ENCODE measurements at regions not wholly inside any gene's neighbourhood (a gene's known extent, or its start where the extent isn't known, plus 50 kb on each side); places are given as distances from the start of the nearest gene placed in this dataset.

DNA sequence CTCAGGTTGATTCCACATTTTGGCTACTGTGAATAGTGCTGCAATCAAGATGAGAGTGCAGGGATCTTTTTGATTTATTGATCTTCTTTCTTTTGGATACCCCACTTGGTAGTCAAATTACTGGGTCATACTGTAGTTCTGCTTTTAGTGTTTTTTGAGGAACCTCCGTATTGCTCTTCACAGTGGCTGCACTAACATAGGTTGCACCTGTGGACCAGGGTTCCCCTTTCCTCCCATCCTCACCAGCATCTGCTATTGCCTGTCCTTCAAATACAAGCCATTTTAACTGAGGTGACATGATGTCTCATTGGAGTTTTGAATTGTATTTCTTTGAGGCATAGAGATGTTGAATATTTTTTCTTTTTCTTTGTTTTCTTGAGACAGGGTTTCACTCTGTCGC, 152.5 kb upstream of the TMEM132C start (continued):
- TF ChIP-seq, protein P1, sequence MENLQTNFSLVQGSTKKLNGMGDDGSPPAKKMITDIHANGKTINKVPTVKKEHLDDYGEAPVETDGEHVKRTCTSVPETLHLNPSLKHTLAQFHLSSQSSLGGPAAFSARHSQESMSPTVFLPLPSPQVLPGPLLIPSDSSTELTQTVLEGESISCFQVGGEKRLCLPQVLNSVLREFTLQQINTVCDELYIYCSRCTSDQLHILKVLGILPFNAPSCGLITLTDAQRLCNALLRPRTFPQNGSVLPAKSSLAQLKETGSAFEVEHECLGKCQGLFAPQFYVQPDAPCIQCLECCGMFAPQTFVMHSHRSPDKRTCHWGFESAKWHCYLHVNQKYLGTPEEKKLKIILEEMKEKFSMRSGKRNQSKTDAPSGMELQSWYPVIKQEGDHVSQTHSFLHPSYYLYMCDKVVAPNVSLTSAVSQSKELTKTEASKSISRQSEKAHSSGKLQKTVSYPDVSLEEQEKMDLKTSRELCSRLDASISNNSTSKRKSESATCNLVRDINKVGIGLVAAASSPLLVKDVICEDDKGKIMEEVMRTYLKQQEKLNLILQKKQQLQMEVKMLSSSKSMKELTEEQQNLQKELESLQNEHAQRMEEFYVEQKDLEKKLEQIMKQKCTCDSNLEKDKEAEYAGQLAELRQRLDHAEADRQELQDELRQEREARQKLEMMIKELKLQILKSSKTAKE (IDR thresholded peaks at IDR 0.05; ENCODE audit: low read depth, poor library complexity, severe bottlenecking): no peak
- no peak for TF ChIP-seq RFX5 (IDR thresholded peaks at IDR 0.05; ENCODE audit: low read depth, low read length)
- no peak for TF ChIP-seq ZZZ3 (IDR thresholded peaks at IDR 0.05; ENCODE audit: control insufficient read depth, insufficient read length, low read depth)

DNA sequence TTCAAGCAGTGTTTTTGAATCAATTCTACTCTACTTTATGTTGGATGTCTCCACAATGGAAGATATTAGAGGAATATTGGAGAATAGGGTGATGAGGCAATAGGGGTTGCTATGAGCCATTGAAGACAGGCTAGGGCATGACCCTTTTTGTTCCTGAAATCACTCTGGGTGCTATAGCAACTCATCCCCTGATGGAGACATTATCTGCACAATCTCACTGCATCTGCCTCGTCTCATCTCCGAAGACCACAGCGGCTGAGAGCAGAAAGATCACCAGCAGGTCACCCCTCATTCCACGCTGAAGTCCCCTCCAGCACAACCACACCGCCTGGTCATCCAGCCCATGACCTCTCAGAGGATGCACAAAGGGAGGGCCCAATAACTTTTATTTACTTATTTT, 150.4 kb upstream of the TMEM132C start:
- Histone ChIP-seq H3K27ac (ENCODE audit: control insufficient read depth, insufficient read depth) (no peak overlapping the region), H3K9me3 (replicated peaks; ENCODE audit: control insufficient read depth, insufficient read depth, low read length) (no peaks in the 10 kb centered on the region; the same call in 2 of the 3 replicates), H3K27me3 (replicated peaks in 1 of 2; ENCODE audit: control insufficient read depth in 2 of 2, insufficient read depth in 2 of 2, low read length in 1 of 2) (no peaks in the 10 kb centered on the region), H3K36me3 (ENCODE audit: control insufficient read depth in 2 of 2, insufficient read depth in 2 of 2, low read length in 1 of 2) (no peaks in the 10 kb centered on the region), H2AFZ (ENCODE audit: control insufficient read depth, low read depth, low read length) (no peak overlapping the region), H3K4me3 (no peak overlapping the region), H3K4me2 (ENCODE audit: control insufficient read depth, insufficient read depth) (no peak overlapping the region), H3K9ac (ENCODE audit: control insufficient read depth, insufficient read depth, low read length) (no peak overlapping the region), H3K79me2 (ENCODE audit: control insufficient read depth, insufficient read depth, low read length) (no peaks in the 10 kb centered on the region), H4K20me1 (ENCODE audit: control insufficient read depth, insufficient read depth) (no peaks in the 10 kb centered on the region), H3K4me1 (ENCODE audit: control insufficient read depth, insufficient read depth, low read length) (no peaks in the 10 kb centered on the region)
- FAIRE-seq (no peak), ATAC-seq (no peak), DNase-seq (ENCODE audit: low read depth, low spot score) (no peak)
- ChIA-PET SMC1A (ENCODE audit: uncharacterized antibody, unreplicated experiment) (no interaction called here), POLR2A (no interaction called here), CTCF (no interaction called here), RAD21 (ENCODE audit: unreplicated experiment) (no interaction called here)
- TF ChIP-seq, protein P2, sequence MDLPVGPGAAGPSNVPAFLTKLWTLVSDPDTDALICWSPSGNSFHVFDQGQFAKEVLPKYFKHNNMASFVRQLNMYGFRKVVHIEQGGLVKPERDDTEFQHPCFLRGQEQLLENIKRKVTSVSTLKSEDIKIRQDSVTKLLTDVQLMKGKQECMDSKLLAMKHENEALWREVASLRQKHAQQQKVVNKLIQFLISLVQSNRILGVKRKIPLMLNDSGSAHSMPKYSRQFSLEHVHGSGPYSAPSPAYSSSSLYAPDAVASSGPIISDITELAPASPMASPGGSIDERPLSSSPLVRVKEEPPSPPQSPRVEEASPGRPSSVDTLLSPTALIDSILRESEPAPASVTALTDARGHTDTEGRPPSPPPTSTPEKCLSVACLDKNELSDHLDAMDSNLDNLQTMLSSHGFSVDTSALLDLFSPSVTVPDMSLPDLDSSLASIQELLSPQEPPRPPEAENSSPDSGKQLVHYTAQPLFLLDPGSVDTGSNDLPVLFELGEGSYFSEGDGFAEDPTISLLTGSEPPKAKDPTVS (IDR thresholded peaks at IDR 0.05; ENCODE audit: low read depth, low read length): no peak
- TF ChIP-seq RCOR1 (conservative IDR thresholded peaks at IDR 0.05; ENCODE audit: low read depth, low read length) (no peak), NR2C2 (IDR thresholded peaks at IDR 0.05; ENCODE audit: borderline replicate concordance, control insufficient read depth, insufficient read length, low read depth) (no peak), SIN3A (IDR thresholded peaks at IDR 0.05; ENCODE audit: low read depth, low read length) (no peak)
- TF ChIP-seq, protein P3, sequence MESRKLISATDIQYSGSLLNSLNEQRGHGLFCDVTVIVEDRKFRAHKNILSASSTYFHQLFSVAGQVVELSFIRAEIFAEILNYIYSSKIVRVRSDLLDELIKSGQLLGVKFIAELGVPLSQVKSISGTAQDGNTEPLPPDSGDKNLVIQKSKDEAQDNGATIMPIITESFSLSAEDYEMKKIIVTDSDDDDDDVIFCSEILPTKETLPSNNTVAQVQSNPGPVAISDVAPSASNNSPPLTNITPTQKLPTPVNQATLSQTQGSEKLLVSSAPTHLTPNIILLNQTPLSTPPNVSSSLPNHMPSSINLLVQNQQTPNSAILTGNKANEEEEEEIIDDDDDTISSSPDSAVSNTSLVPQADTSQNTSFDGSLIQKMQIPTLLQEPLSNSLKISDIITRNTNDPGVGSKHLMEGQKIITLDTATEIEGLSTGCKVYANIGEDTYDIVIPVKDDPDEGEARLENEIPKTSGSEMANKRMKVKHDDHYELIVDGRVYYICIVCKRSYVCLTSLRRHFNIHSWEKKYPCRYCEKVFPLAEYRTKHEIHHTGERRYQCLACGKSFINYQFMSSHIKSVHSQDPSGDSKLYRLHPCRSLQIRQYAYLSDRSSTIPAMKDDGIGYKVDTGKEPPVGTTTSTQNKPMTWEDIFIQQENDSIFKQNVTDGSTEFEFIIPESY (IDR thresholded peaks at IDR 0.05): no peak
- TF ChIP-seq, protein P4, sequence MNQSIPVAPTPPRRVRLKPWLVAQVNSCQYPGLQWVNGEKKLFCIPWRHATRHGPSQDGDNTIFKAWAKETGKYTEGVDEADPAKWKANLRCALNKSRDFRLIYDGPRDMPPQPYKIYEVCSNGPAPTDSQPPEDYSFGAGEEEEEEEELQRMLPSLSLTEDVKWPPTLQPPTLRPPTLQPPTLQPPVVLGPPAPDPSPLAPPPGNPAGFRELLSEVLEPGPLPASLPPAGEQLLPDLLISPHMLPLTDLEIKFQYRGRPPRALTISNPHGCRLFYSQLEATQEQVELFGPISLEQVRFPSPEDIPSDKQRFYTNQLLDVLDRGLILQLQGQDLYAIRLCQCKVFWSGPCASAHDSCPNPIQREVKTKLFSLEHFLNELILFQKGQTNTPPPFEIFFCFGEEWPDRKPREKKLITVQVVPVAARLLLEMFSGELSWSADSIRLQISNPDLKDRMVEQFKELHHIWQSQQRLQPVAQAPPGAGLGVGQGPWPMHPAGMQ (IDR thresholded peaks at IDR 0.05; ENCODE audit: borderline replicate concordance): no peak
- 34% methylated on average over 5 of the region's 5 CpGs for WGBS (ENCODE audit: insufficient coverage, insufficient replicate concordance, low lambda C conversion rate, missing lambda C conversion rate)
- BruUV-seq (replicated peaks): no TSS peak
- intact Hi-C loops (cut with micrococcal nuclease; ENCODE audit: unreplicated experiment): no loop called here
- in situ Hi-C loops (cut with MboI): no loop called here
